Heart right ventricle (tissue), 16 donors: ENCODE measurements at regions not wholly inside any gene's neighbourhood (a gene's known extent, or its start where the extent isn't known, plus 50 kb on each side); places are given as distances from the start of the nearest gene placed in this dataset.

ENCODE experiments used
- ATAC-seq, 8 donors: fragments of 200-7000 bp; cut with Tn5 transposase; one replicate each; pipeline ENCODE4 v1.9.1; 2020; ENCODE audit warnings: mild to moderate bottlenecking in 8 of 8, moderate library complexity in 8 of 8, moderate number of reproducible peaks in 1 of 8
- DNase-seq, 2 donors: peaks; one replicate each; pipeline ENCODE4 v3.0.0-alpha.2; 2020
- H3K27ac ChIP-seq, 10 donors: fragments of 200-600 bp; sonication (generic) in 2 of 10; one replicate each; pipeline versions ENCODE4 v1.5.0 to v1.8.0; 2020 to 2022; ENCODE audit warnings: mild to moderate bottlenecking in 3 of 10
- H3K27me3 ChIP-seq, 7 donors: fragments of 200-600 bp; one replicate each; pipeline ENCODE4 v1.8.0; 2021 to 2022; ENCODE audit warnings: mild to moderate bottlenecking in 2 of 7
- H3K36me3 ChIP-seq, 9 donors: fragments of 200-600 bp; sonication (generic) in 1 of 9; one replicate each; pipeline versions ENCODE4 v1.5.0 to v1.8.0; 2020 to 2022; ENCODE audit warnings: mild to moderate bottlenecking in 2 of 9
- H3K4me1 ChIP-seq, 9 donors: fragments of 200-600 bp; sonication (generic) in 1 of 9; one replicate each; pipeline versions ENCODE4 v1.5.0 to v1.8.0; 2020 to 2022; ENCODE audit warnings: mild to moderate bottlenecking in 4 of 9
- H3K4me3 ChIP-seq, 10 donors: fragments of 200-600 bp; sonication (generic) in 2 of 10; one replicate each; pipeline versions ENCODE4 v1.5.0 to v1.8.0; 2020 to 2022; ENCODE audit warnings: mild to moderate bottlenecking in 7 of 10, moderate library complexity in 2 of 10
- H3K9me3 ChIP-seq, 11 donors: fragments of 200-600 bp in 10 of 11; sonication (generic) in 2 of 11; one replicate each; pipeline versions ENCODE4 v1.5.0 to v1.8.0; 2013 to 2022; ENCODE audit warnings: mild to moderate bottlenecking in 2 of 11, control low read depth in 1 of 11, moderate library complexity in 1 of 11
- CTCF ChIP-seq, 9 donors: fragments of 200-600 bp; sonication (generic) in 2 of 9; IDR thresholded peaks; one replicate each; pipeline versions ENCODE4 v1.5.0 to v1.8.0; 2021 to 2022; ENCODE audit warnings: antibody characterized with exemption in 9 of 9, mild to moderate bottlenecking in 5 of 9, moderate library complexity in 1 of 9
- WGBS, 2 donors: extraction: QIAGEN DNeasy Blood & Tissue Kit; methylation state at CpG; one replicate each; pipeline ENCODE4 v1.1.7; 2013; ENCODE audit warnings: inconsistent platforms in 1 of 2; 5-methylcytosine and 5-hydroxymethylcytosine counted together
- intact Hi-C, 10 donors: fragments of 100-400 bp; cut with DNase I; formaldehyde crosslinking; loops; one replicate each; pipeline versions ENCODE4 v1.11.1 to v1.14.2; 2022
- donor health status: Arrhythmogenic right ventricular cardiomyopathy.
- donor health status: ischemic (EF 13 %, LVEDD 7.1; RV severe dilation, severe dysfunction).
- donor health status: healthy with polysubstance abuse.
- donor health status: DM: no; HTN: yes; CAD: no.
- donor health status: DM: no; HTN: no; CAD: no.
- donor health status: ischemic (EF 25% LVEDD 6.9; RV normal size, moderate dysfunction).
- donor health status: ischemic (EF 25% LVEDD 5.7; RV mildly dilated, moderate dysfunction).
- donor health status: healthy.
- donor health status: DM: yes; HTN: yes; CAD: no.
- donor health status: Ischemic cardiomyopathy.
- donor health status: ischemic (EF 35%, LVEDD 5.7; RV mildly dilated, moderate dysfunction).
- donor health status: nonischemic (EF 11% LVEDD 7.7; RV severe dilation, severe dysfunction).
- donor health status: DM: yes; HTN: yes; CAD: no.
- donor health status: PGD.
- donor health status: ischemic (EF 29% LVEDD 5.4; RV normal size, mild dysfunction).
- donor health status: nonischemic (EF 23%, LVEDD 6.1; RV moderate dilation, normal function).

DNA sequence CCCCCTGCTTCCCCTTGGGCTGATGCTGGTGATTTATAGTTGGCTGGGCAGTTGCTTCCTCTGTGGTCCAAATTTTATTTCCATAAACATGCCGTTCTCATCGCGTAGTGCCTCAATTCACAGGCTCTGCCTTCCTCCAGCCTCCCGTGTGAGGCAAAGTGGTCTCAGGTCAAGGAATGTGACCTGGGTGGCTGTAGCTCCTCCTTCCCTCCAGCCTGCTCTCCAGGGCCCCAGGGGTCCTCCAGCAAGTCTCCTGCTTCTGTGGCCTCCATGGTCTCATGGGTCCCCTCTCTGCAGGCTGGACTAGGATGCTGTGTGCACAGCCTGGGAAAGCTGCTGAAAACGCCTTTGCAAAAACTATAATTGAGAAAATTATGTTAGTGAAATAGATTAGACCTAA lies 694.1 kb downstream of the BRD1 start:
- no peaks in the 10 kb centered on the region for H3K9me3 ChIP-seq
- no peak for TF ChIP-seq CTCF (IDR thresholded peaks at IDR 0.05)
- H3K27me3 ChIP-seq = peaks cover 0 to 57% (median 45%) of the 10 kb centered on the region in 7 donors
- no peaks in the 10 kb centered on the region for H3K4me1 ChIP-seq
- H3K36me3 ChIP-seq = no peaks in the 10 kb centered on the region
- H3K4me3 ChIP-seq = no peak overlapping the region
- DNase-seq = no peak
- no peak overlapping the region for H3K27ac ChIP-seq
- ATAC-seq = no peak
- 42 to 57% methylated on average over 5 of the region's 5 CpGs for WGBS, 2 donors
- intact Hi-C loops = no loop called here

- Histone ChIP-seq H3K9me3 (peaks cover 0 to 3% (median 0%) of the 10 kb centered on the region in 11 donors), H3K4me3 (no peak overlapping the region), H3K36me3 (no peaks in the 10 kb centered on the region), H3K27me3 (peaks cover 0 to 52% (median 41%) of the 10 kb centered on the region in 7 donors), H3K4me1 (no peaks in the 10 kb centered on the region), H3K27ac (no peak overlapping the region)
- intact Hi-C loops = no loop called here
- DNase-seq = no peak
- WGBS, 2 donors = 47 to 56% methylated on average over 9 of the region's 9 CpGs
- no peak for TF ChIP-seq CTCF (IDR thresholded peaks at IDR 0.05)
- no peak for ATAC-seq
Observed at GRCh38 chr22:49132009-49132408, 695.7 kb downstream of the BRD1 start.

DNA sequence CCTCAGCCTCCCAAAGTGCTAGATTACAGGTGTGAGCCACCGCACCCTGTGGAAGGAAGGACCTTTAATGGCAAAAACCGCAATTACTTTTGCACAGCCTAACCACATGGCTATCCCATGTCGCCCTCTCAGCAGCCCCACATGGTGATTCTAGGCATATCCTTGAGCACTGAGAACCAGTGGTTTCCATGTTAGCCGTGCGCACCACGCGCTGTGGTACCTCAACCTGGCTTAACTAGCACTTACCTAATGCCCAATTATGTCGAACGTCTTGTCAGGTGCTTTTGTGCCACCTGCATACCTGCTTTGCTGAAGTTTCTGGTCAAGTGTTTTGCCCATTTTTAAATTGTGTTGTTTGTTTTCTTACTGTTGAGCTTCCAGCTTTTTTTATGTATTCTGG lies 697.9 kb downstream of the BRD1 start:
- ATAC-seq (no peak), DNase-seq (no peak)
- Histone ChIP-seq H3K27me3 (peaks cover 0 to 41% (median 29%) of the 10 kb centered on the region in 7 donors), H3K4me1 (no peaks in the 10 kb centered on the region), H3K9me3 (peaks cover 0 to 4% (median 0%) of the 10 kb centered on the region in 11 donors), H3K36me3 (no peaks in the 10 kb centered on the region), H3K27ac (no peak overlapping the region), H3K4me3 (no peak overlapping the region)
- 94% methylated on average over 9 of the region's 9 CpGs for WGBS, 2 donors
- TF ChIP-seq CTCF (IDR thresholded peaks at IDR 0.05) = no peak
- intact Hi-C loops = no loop called here

- peaks cover 0 to 4% (median 0%) of the 10 kb centered on the region in 11 donors for H3K9me3 ChIP-seq
- H3K36me3 ChIP-seq = no peaks in the 10 kb centered on the region
- H3K27me3 ChIP-seq = peaks cover 0 to 39% (median 23%) of the 10 kb centered on the region in 7 donors
- no peak overlapping the region for H3K27ac ChIP-seq
- no peak for DNase-seq
- no peak for ATAC-seq
- intact Hi-C loops = no loop called here
- no peak overlapping the region for H3K4me3 ChIP-seq
- H3K4me1 ChIP-seq = no peaks in the 10 kb centered on the region
- WGBS, 2 donors = 92 to 96% methylated on average over 9 of the region's 9 CpGs
- TF ChIP-seq CTCF (IDR thresholded peaks at IDR 0.05) = no peak
Observed at GRCh38 chr22:49128874-49129273, 698.8 kb downstream of the BRD1 start.
